Mesenchymal stem cell (in vitro differentiated cells and primary cell): ENCODE measurements at regions not wholly inside any gene's neighbourhood (a gene's known extent, or its start where the extent isn't known, plus 50 kb on each side); places are given as distances from the start of the nearest gene placed in this dataset.
A peak's percentile ranks its signal among the peaks of the same experiment; 100 is the strongest.

ENCODE experiments used
- DNase-seq: peaks from one replicate; pipeline ENCODE4 v3.0.0-alpha.2; 2013
- H2AFZ ChIP-seq: one replicate; pipeline ENCODE4 v1.6.1; 2013; ENCODE audit warnings: low read depth, mild to moderate bottlenecking, control low read depth, inconsistent platforms, low read length, moderate library complexity
- H2AK5ac ChIP-seq: 2 replicates; pipeline ENCODE4 v1.6.1; 2013; ENCODE audit warnings: low read length, moderate library complexity, mild to moderate bottlenecking, inconsistent platforms; ENCODE audit not compliant: severe bottlenecking
- H2BK120ac ChIP-seq: one replicate; pipeline ENCODE4 v1.6.1; 2013; ENCODE audit warnings: low read depth, mild to moderate bottlenecking, inconsistent platforms, low read length, moderate library complexity
- H2BK12ac ChIP-seq, 2 experiments: one replicate each; pipeline ENCODE4 v1.6.1; 2013; ENCODE audit warnings: inconsistent platforms in 2 of 2, low read length in 2 of 2, mild to moderate bottlenecking in 2 of 2, moderate library complexity in 2 of 2, control low read depth in 1 of 2
- H2BK15ac ChIP-seq: one replicate; pipeline ENCODE4 v1.6.1; 2013; ENCODE audit warnings: mild to moderate bottlenecking, low read depth, inconsistent platforms; ENCODE audit not compliant: poor library complexity, severe bottlenecking
- H2BK5ac ChIP-seq: 2 replicates; pipeline ENCODE4 v1.6.1; 2013; ENCODE audit warnings: low read depth, mild to moderate bottlenecking, low read length, control low read depth, inconsistent platforms; ENCODE audit not compliant: poor library complexity, severe bottlenecking
- H3K14ac ChIP-seq, 2 experiments: one replicate each; pipeline ENCODE4 v1.6.1; 2013; ENCODE audit warnings: inconsistent platforms in 2 of 2, low read length in 2 of 2, control low read depth in 1 of 2, mild to moderate bottlenecking in 1 of 2, moderate library complexity in 1 of 2
- H3K18ac ChIP-seq, 2 experiments: one replicate each; pipeline ENCODE4 v1.6.1; 2013; ENCODE audit warnings: inconsistent platforms in 2 of 2, low read length in 2 of 2, control low read depth in 1 of 2, low read depth in 1 of 2, mild to moderate bottlenecking in 1 of 2
- H3K23ac ChIP-seq, 2 experiments: one replicate each; pipeline ENCODE4 v1.6.1; 2013; ENCODE audit warnings: inconsistent platforms in 2 of 2, low read length in 2 of 2, mild to moderate bottlenecking in 2 of 2, moderate library complexity in 2 of 2, control low read depth in 1 of 2
- H3K27ac ChIP-seq: 2 replicates; pipeline ENCODE4 v1.5.1; 2013; ENCODE audit warnings: mild to moderate bottlenecking, moderate library complexity, low read length, control low read depth, inconsistent platforms; ENCODE audit not compliant: poor library complexity, severe bottlenecking
- H3K27me3 ChIP-seq, 2 experiments: 2 replicates each; pipeline versions ENCODE4 v1.6.1 to v1.7.0; 2013; ENCODE audit warnings: low read length in 2 of 2, mild to moderate bottlenecking in 2 of 2, moderate library complexity in 2 of 2, control low read depth in 1 of 2, inconsistent platforms in 1 of 2; ENCODE audit not compliant: control insufficient read depth in 1 of 2, insufficient read depth in 1 of 2
- H3K36me3 ChIP-seq, 2 experiments: 2 replicates each; pipeline versions ENCODE4 v1.6.1 to v1.7.0; 2013; ENCODE audit warnings: low read length in 2 of 2, control low read depth in 1 of 2, inconsistent platforms in 1 of 2, low read depth in 1 of 2, mild to moderate bottlenecking in 1 of 2; ENCODE audit not compliant: insufficient read depth in 2 of 2, control insufficient read depth in 1 of 2
- H3K4ac ChIP-seq, 2 experiments: one replicate each; pipeline ENCODE4 v1.6.1; 2013; ENCODE audit warnings: inconsistent platforms in 2 of 2, low read length in 2 of 2, mild to moderate bottlenecking in 2 of 2, moderate library complexity in 2 of 2, control low read depth in 1 of 2, low read depth in 1 of 2
- H3K4me1 ChIP-seq: 2 replicates; pipeline ENCODE4 v1.6.1; 2013; ENCODE audit warnings: low read depth, low read length, control low read depth; ENCODE audit not compliant: control insufficient read depth, insufficient read depth
- H3K4me2 ChIP-seq: 2 replicates; pipeline ENCODE4 v1.6.1; 2013; ENCODE audit warnings: low read length, mild to moderate bottlenecking, inconsistent platforms; ENCODE audit not compliant: poor library complexity, severe bottlenecking
- H3K4me3 ChIP-seq, 2 experiments: 2 replicates each; pipeline versions ENCODE4 v1.5.1 to v1.7.0; 2013; ENCODE audit warnings: low read length in 2 of 2, mild to moderate bottlenecking in 2 of 2, control low read depth in 1 of 2, low read depth in 1 of 2; ENCODE audit not compliant: insufficient read depth in 1 of 2
- H3K79me1 ChIP-seq: replicated peaks from 2 replicates; pipeline ENCODE4 v1.6.1; 2013; ENCODE audit warnings: mild to moderate bottlenecking, control low read depth, low read length, inconsistent platforms; ENCODE audit not compliant: poor library complexity, severe bottlenecking
- H3K9ac ChIP-seq: 2 replicates; pipeline ENCODE4 v1.7.0; 2013; ENCODE audit warnings: mild to moderate bottlenecking, low read length, moderate library complexity
- H3K9me3 ChIP-seq: 2 replicates; pipeline ENCODE4 v1.7.0; 2013; ENCODE audit warnings: mild to moderate bottlenecking, low read length; ENCODE audit not compliant: control insufficient read depth
- H4K8ac ChIP-seq: one replicate; pipeline ENCODE4 v1.6.1; 2013; ENCODE audit warnings: inconsistent platforms, mild to moderate bottlenecking, low read length, moderate library complexity
- H4K91ac ChIP-seq: one replicate; pipeline ENCODE4 v1.6.1; 2013; ENCODE audit warnings: mild to moderate bottlenecking, low read length, inconsistent platforms
- WGBS: methylation state at CpG from one replicate; pipeline ENCODE4 v1.1.7; 2013; ENCODE audit warnings: mixed read lengths; 5-methylcytosine and 5-hydroxymethylcytosine counted together

GRCh38 chr2:167851876-167852275 lies 395.5 kb downstream of the STK39 start:
- DNase-seq = no peak
- Histone ChIP-seq H2AK5ac (no peak overlapping the region), H2BK15ac (no peak overlapping the region), H2AFZ (no peak overlapping the region), H2BK120ac (no peak overlapping the region), H4K91ac (no peak overlapping the region), H3K4me2 (no peak overlapping the region), H3K79me1 (no peaks in the 10 kb centered on the region), H3K9ac (no peak overlapping the region), H3K36me3 (no peaks in the 10 kb centered on the region), H3K4me3 (no peak overlapping the region), H3K27me3 (no peaks in the 10 kb centered on the region), H2BK12ac (no peak overlapping the region), H3K18ac (no peak overlapping the region), H2BK5ac (no peak overlapping the region), H3K23ac (no peak overlapping the region), H3K9me3 (peaks cover 5% of the 10 kb centered on the region), H3K4me1 (no peaks in the 10 kb centered on the region), H3K14ac (no peak overlapping the region), H4K8ac (no peak overlapping the region), H3K27ac (no peak overlapping the region), H3K4ac (no peak overlapping the region)
- 76% methylated on average over 1 of the region's 1 CpG for WGBS

- 91% methylated on average over 4 of the region's 4 CpGs for WGBS
Observed at GRCh38 chr2:167851323-167851860, 396.0 kb downstream of the STK39 start.

GRCh38 chr2:167844714-167845530 lies 402.5 kb downstream of the STK39 start:
- no peak overlapping the region for H2BK15ac ChIP-seq
- H3K36me3 ChIP-seq = no peaks in the 10 kb centered on the region
- H2BK5ac ChIP-seq = no peak overlapping the region
- H2AFZ ChIP-seq = no peak overlapping the region
- 88% methylated on average over 9 of the region's 9 CpGs for WGBS
- H3K18ac ChIP-seq = no peak overlapping the region
- no peak overlapping the region for H2BK12ac ChIP-seq
- no peak overlapping the region for H3K4ac ChIP-seq
- H3K14ac ChIP-seq = no peak overlapping the region
- no peak overlapping the region for H3K4me3 ChIP-seq
- no peak overlapping the region for H3K9ac ChIP-seq
- DNase-seq = no peak
- H3K27me3 ChIP-seq = no peaks in the 10 kb centered on the region
- no peak overlapping the region for H3K4me2 ChIP-seq
- no peaks in the 10 kb centered on the region for H3K4me1 ChIP-seq
- no peaks in the 10 kb centered on the region for H3K9me3 ChIP-seq
- no peak overlapping the region for H2BK120ac ChIP-seq
- no peak overlapping the region for H4K8ac ChIP-seq
- no peaks in the 10 kb centered on the region for H3K79me1 ChIP-seq
- no peak overlapping the region for H3K27ac ChIP-seq
- H4K91ac ChIP-seq = no peak overlapping the region
- peak overlapping the region; percentile 6 for H2AK5ac ChIP-seq
- no peak overlapping the region for H3K23ac ChIP-seq

More at GRCh38 chr2:167851323-167851860, 396.0 kb downstream of the STK39 start:
- Histone ChIP-seq H3K27ac (no peak overlapping the region), H3K36me3 (no peaks in the 10 kb centered on the region), H3K14ac (no peak overlapping the region), H3K4ac (no peak overlapping the region), H3K4me2 (no peak overlapping the region), H4K91ac (no peak overlapping the region), H2BK5ac (no peak overlapping the region), H3K79me1 (no peaks in the 10 kb centered on the region), H4K8ac (no peak overlapping the region), H2BK12ac (no peak overlapping the region), H3K18ac (no peak overlapping the region), H3K23ac (no peak overlapping the region), H3K4me3 (no peak overlapping the region), H3K9me3 (peaks cover 5% of the 10 kb centered on the region), H2AFZ (no peak overlapping the region), H3K9ac (no peak overlapping the region), H3K27me3 (no peaks in the 10 kb centered on the region), H2BK120ac (no peak overlapping the region), H3K4me1 (no peaks in the 10 kb centered on the region), H2AK5ac (no peak overlapping the region), H2BK15ac (no peak overlapping the region)
- no peak for DNase-seq

GRCh38 chr2:167843657-167844056 lies 403.7 kb downstream of the STK39 start:
- Histone ChIP-seq H2BK12ac (no peak overlapping the region), H3K14ac (no peak overlapping the region), H2AFZ (no peak overlapping the region), H4K91ac (no peak overlapping the region), H3K4me2 (no peak overlapping the region), H3K4me3 (no peak overlapping the region), H3K4ac (no peak overlapping the region), H3K9me3 (no peaks in the 10 kb centered on the region), H3K27me3 (no peaks in the 10 kb centered on the region), H4K8ac (no peak overlapping the region), H3K79me1 (no peaks in the 10 kb centered on the region), H2AK5ac (no peak overlapping the region), H2BK5ac (no peak overlapping the region), H3K23ac (no peak overlapping the region), H3K36me3 (no peaks in the 10 kb centered on the region), H2BK120ac (no peak overlapping the region), H3K27ac (no peak overlapping the region), H3K4me1 (no peaks in the 10 kb centered on the region), H3K18ac (no peak overlapping the region), H3K9ac (no peak overlapping the region), H2BK15ac (no peak overlapping the region)
- DNase-seq = no peak
- 95% methylated on average over 2 of the region's 2 CpGs for WGBS
